ENCODE measurements at regions not wholly inside any gene's neighbourhood (a gene's known extent, or its start where the extent isn't known, plus 50 kb on each side); places are given as distances from the start of the nearest gene placed in this dataset.

GRCh38 chr3:72169561-72170472 lies 384.9 kb upstream of the PROK2 start:
- TF ChIP-seq MYC (IDR thresholded peaks at IDR 0.05; ENCODE audit: low read depth, low read length) (no peak), POLR2A (IDR thresholded peaks at IDR 0.05; ENCODE audit: extremely low read depth, insufficient read length) (no peak), CTCF (IDR thresholded peaks at IDR 0.05; ENCODE audit: low read depth, low read length) (no peak), MAX (IDR thresholded peaks at IDR 0.05; ENCODE audit: low read depth, low read length) (no peak)
- no peak overlapping the region for H3K4me3 ChIP-seq (ENCODE audit: low read depth, low read length)
- DNase-seq (ENCODE audit: low read depth): no peak

- no peak for TF ChIP-seq CTCF (IDR thresholded peaks at IDR 0.05; ENCODE audit: low read depth, low read length)
- TF ChIP-seq MYC (IDR thresholded peaks at IDR 0.05; ENCODE audit: low read depth, low read length): no peak
- no peak for TF ChIP-seq POLR2A (IDR thresholded peaks at IDR 0.05; ENCODE audit: extremely low read depth, insufficient read length)
- TF ChIP-seq MAX (IDR thresholded peaks at IDR 0.05; ENCODE audit: low read depth, low read length): no peak
- no peak for DNase-seq (ENCODE audit: low read depth)
Measured at GRCh38 chr3:72169120-72169519, 384.2 kb upstream of the PROK2 start.

GRCh38 chr3:72165808-72166207 lies 380.9 kb upstream of the PROK2 start:
- DNase-seq (ENCODE audit: low read depth): no peak
- H3K4me3 ChIP-seq (ENCODE audit: low read depth, low read length): no peak overlapping the region
- no peak for TF ChIP-seq MAX (IDR thresholded peaks at IDR 0.05; ENCODE audit: low read depth, low read length)
- TF ChIP-seq CTCF (IDR thresholded peaks at IDR 0.05; ENCODE audit: low read depth, low read length): no peak
- no peak for TF ChIP-seq POLR2A (IDR thresholded peaks at IDR 0.05; ENCODE audit: extremely low read depth, insufficient read length)
- no peak for TF ChIP-seq MYC (IDR thresholded peaks at IDR 0.05; ENCODE audit: low read depth, low read length)

More at GRCh38 chr3:72169120-72169519, 384.2 kb upstream of the PROK2 start:
- no peak overlapping the region for H3K4me3 ChIP-seq (ENCODE audit: low read depth, low read length)

GRCh38 chr3:72165317-72165716 lies 380.4 kb upstream of the PROK2 start:
- H3K4me3 ChIP-seq (ENCODE audit: low read depth, low read length): no peak overlapping the region
- no peak for DNase-seq (ENCODE audit: low read depth)
- TF ChIP-seq MAX (IDR thresholded peaks at IDR 0.05; ENCODE audit: low read depth, low read length): no peak
- no peak for TF ChIP-seq POLR2A (IDR thresholded peaks at IDR 0.05; ENCODE audit: extremely low read depth, insufficient read length)
- TF ChIP-seq MYC (IDR thresholded peaks at IDR 0.05; ENCODE audit: low read depth, low read length): no peak
- TF ChIP-seq CTCF (IDR thresholded peaks at IDR 0.05; ENCODE audit: low read depth, low read length): no peak

- no peak overlapping the region for H3K4me3 ChIP-seq (ENCODE audit: low read depth, low read length)
- TF ChIP-seq POLR2A (IDR thresholded peaks at IDR 0.05; ENCODE audit: extremely low read depth, insufficient read length) (no peak), MYC (IDR thresholded peaks at IDR 0.05; ENCODE audit: low read depth, low read length) (no peak), CTCF (IDR thresholded peaks at IDR 0.05; ENCODE audit: low read depth, low read length) (no peak), MAX (IDR thresholded peaks at IDR 0.05; ENCODE audit: low read depth, low read length) (no peak)
- DNase-seq (ENCODE audit: low read depth): no peak
Measured at GRCh38 chr3:72164635-72164978, 379.7 kb upstream of the PROK2 start.
